CD4-positive, alpha-beta T cell (primary cell): ENCODE measurements at regions not wholly inside any gene's neighbourhood (a gene's known extent, or its start where the extent isn't known, plus 50 kb on each side); places are given as distances from the start of the nearest gene placed in this dataset.

Experiments used
- ATAC-seq: fragments of 200-7000 bp; cut with Tn5 transposase; one replicate; pipeline ENCODE4 v1.10.0; 2022; ENCODE audit warnings: mild to moderate bottlenecking; ENCODE audit not compliant: poor library complexity
- CTCF ChIA-PET: fragments of 350-600 bp; sonication (Branson Sonifier 250); formaldehyde crosslinking; loops from one replicate; lab custom pipeline; 2021; ENCODE audit warnings: antibody characterized with exemption, inconsistent platforms; lab: Charles Lee
- POLR2A ChIA-PET: fragments of 350-600 bp; sonication (Branson Sonifier 250); formaldehyde crosslinking; loops from one replicate; lab custom pipeline; 2021; ENCODE audit warnings: antibody characterized with exemption, inconsistent platforms; lab: Charles Lee
- DNase-seq, 14 experiments: peaks; one replicate each; pipeline ENCODE4 v3.0.0-alpha.2; 2013 to 2020; ENCODE audit warnings: mixed read lengths in 2 of 14
- H3K27ac ChIP-seq, 2 donors: one replicate each; pipeline versions ENCODE4 v1.5.1 to v1.7.0; 2013; ENCODE audit warnings: low read length in 2 of 2, low read depth in 1 of 2, mild to moderate bottlenecking in 1 of 2
- H3K27me3 ChIP-seq, 2 experiments: 1 replicate in 1 of 2; 2 replicates in 1 of 2; pipeline versions ENCODE4 v1.6.1 to v1.7.0; 2013; ENCODE audit warnings: low read length in 2 of 2, control low read depth in 1 of 2, mild to moderate bottlenecking in 1 of 2, moderate library complexity in 1 of 2; ENCODE audit not compliant: insufficient read depth in 2 of 2, control insufficient read depth in 1 of 2
- H3K36me3 ChIP-seq: one replicate; pipeline ENCODE4 v1.6.1; 2013; ENCODE audit warnings: low read length, control low read depth; ENCODE audit not compliant: insufficient read depth
- H3K4me1 ChIP-seq: one replicate; pipeline ENCODE4 v1.6.1; 2013; ENCODE audit warnings: low read length, control low read depth; ENCODE audit not compliant: insufficient read depth
- H3K4me3 ChIP-seq: one replicate; pipeline ENCODE4 v1.5.1; 2013; ENCODE audit warnings: mild to moderate bottlenecking, low read length, moderate library complexity
- H3K9me3 ChIP-seq, 2 experiments: 1 replicate in 1 of 2; 2 replicates in 1 of 2; pipeline versions ENCODE4 v1.6.1 to v1.7.0; 2013; ENCODE audit warnings: low read length in 2 of 2, mild to moderate bottlenecking in 2 of 2, control low read depth in 1 of 2, moderate library complexity in 1 of 2; ENCODE audit not compliant: control insufficient read depth in 1 of 2, insufficient read depth in 1 of 2
- H3K27ac Mint-ChIP-seq: one replicate; pipeline ENCODE4 v1.8.0; 2020; ENCODE audit warnings: mixed read lengths
- H3K27me3 Mint-ChIP-seq: one replicate; pipeline ENCODE4 v1.8.0; 2021; ENCODE audit warnings: mixed read lengths
- H3K36me3 Mint-ChIP-seq: one replicate; pipeline ENCODE4 v1.8.0; 2021; ENCODE audit warnings: low read depth, mixed read lengths
- H3K4me1 Mint-ChIP-seq: one replicate; pipeline ENCODE4 v1.8.0; 2021; ENCODE audit warnings: low read depth, mixed read lengths
- H3K4me3 Mint-ChIP-seq: one replicate; pipeline ENCODE4 v1.8.0; 2020; ENCODE audit warnings: mild to moderate bottlenecking, mixed read lengths
- H3K9me3 Mint-ChIP-seq: one replicate; pipeline ENCODE4 v1.8.0; 2020; ENCODE audit warnings: mixed read lengths
- CTCF ChIP-seq: fragments of 200-600 bp; IDR thresholded peaks from one replicate; pipeline ENCODE4 v1.8.0; 2022; ENCODE audit warnings: antibody characterized with exemption, mild to moderate bottlenecking
- intact Hi-C, 2 experiments: fragments of 100-400 bp; cut with DNase I in 1 of 2; cut with micrococcal nuclease in 1 of 2; formaldehyde crosslinking; loops; one replicate each; pipeline versions ENCODE4 v1.15.1 to v1.9.0; 2023 to 2025; cut with DNase I, micrococcal nuclease

GRCh38 chr5:72619251-72619650 lies 112.0 kb upstream of the ZNF366 start:
- Histone ChIP-seq H3K36me3 (no peaks in the 10 kb centered on the region), H3K9me3 (no peaks in the 10 kb centered on the region), H3K27me3 (peaks cover 0 to 4% of the 10 kb centered on the region in 2 experiments), H3K4me1 (no peaks in the 10 kb centered on the region), H3K27ac (no peak overlapping the region), H3K4me3 (no peak overlapping the region)
- Mint-ChIP-seq H3K9me3 (no peaks in the 10 kb centered on the region), H3K27me3 (peaks cover 22% of the 10 kb centered on the region), H3K36me3 (no peaks in the 10 kb centered on the region), H3K4me1 (no peaks in the 10 kb centered on the region), H3K27ac (no peak overlapping the region), H3K4me3 (no peak overlapping the region)
- ChIA-PET POLR2A (no interaction called here), CTCF (interaction anchor here (0.6 kb wide), 1 partner anchor 13 kb away, joined by 3 read pairs; no protein-coding TSS in a partner anchor)
- no peak for DNase-seq
- TF ChIP-seq CTCF = no peak
- intact Hi-C loops = no loop called here
- no peak for ATAC-seq

GRCh38 chr5:72618708-72619107 lies 111.5 kb upstream of the ZNF366 start:
- no peaks in the 10 kb centered on the region for H3K4me1 ChIP-seq
- intact Hi-C loops = no loop called here
- no peak overlapping the region for H3K4me3 ChIP-seq
- CTCF ChIA-PET = interaction anchor here (0.6 kb wide), 1 partner anchor 12 kb away, joined by 3 read pairs; no protein-coding TSS in a partner anchor
- no peak overlapping the region for H3K27ac ChIP-seq
- Mint-ChIP-seq H3K27ac (no peak overlapping the region), H3K4me1 (no peaks in the 10 kb centered on the region), H3K27me3 (peaks cover 18% of the 10 kb centered on the region), H3K9me3 (no peaks in the 10 kb centered on the region), H3K36me3 (no peaks in the 10 kb centered on the region), H3K4me3 (no peak overlapping the region)
- DNase-seq = no peak
- H3K9me3 ChIP-seq = no peaks in the 10 kb centered on the region
- H3K36me3 ChIP-seq = no peaks in the 10 kb centered on the region
- no peak for TF ChIP-seq CTCF
- POLR2A ChIA-PET = no interaction called here
- no peak for ATAC-seq
- peaks cover 0 to 4% of the 10 kb centered on the region in 2 experiments for H3K27me3 ChIP-seq

DNA sequence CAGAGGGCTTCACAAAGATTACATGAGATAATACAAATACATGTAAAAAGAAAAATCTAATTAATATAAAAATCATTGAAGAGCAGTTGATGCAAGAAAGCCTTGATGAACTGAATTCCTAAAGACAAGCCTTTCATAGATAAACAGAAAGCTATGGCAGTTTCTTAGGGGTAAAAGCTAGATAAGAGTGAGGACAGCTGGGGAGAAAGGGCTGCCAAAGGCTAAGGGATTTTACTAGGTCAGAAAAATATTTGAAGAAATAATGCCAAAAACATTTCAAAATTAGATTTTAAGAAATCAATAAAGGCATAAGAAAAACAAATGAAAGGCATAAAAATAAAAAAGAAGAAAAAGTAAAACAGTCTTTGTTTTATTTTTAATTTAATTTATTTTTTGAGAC lies 107.9 kb upstream of the ZNF366 start:
- H3K36me3 Mint-ChIP-seq = no peaks in the 10 kb centered on the region
- H3K9me3 ChIP-seq = no peaks in the 10 kb centered on the region
- no peak overlapping the region for H3K27ac ChIP-seq
- DNase-seq (no peak), ATAC-seq (no peak)
- peaks cover 0 to 4% of the 10 kb centered on the region in 2 experiments for H3K27me3 ChIP-seq
- no peaks in the 10 kb centered on the region for H3K4me1 ChIP-seq
- ChIA-PET CTCF (no interaction called here), POLR2A (no interaction called here)
- TF ChIP-seq CTCF = no peak
- H3K27me3 Mint-ChIP-seq = peaks cover 5% of the 10 kb centered on the region
- no peaks in the 10 kb centered on the region for H3K4me1 Mint-ChIP-seq
- H3K9me3 Mint-ChIP-seq = no peaks in the 10 kb centered on the region
- no peak overlapping the region for H3K27ac Mint-ChIP-seq
- no peak overlapping the region for H3K4me3 Mint-ChIP-seq
- H3K36me3 ChIP-seq = no peaks in the 10 kb centered on the region
- intact Hi-C loops = no loop called here
- no peak overlapping the region for H3K4me3 ChIP-seq
